AG09319 (cell line): ENCODE measurements at regions not wholly inside any gene's neighbourhood (a gene's known extent, or its start where the extent isn't known, plus 50 kb on each side); places are given as distances from the start of the nearest gene placed in this dataset.

Source experiments
- DNase-seq: peaks from one replicate; pipeline ENCODE4 v3.0.0-alpha.2; 2010; ENCODE audit warnings: low read depth; ENCODE audit errors: extremely low read depth
- CTCF ChIP-seq: IDR thresholded peaks from 2 replicates; pipeline ENCODE4 v1.5.1; 2011; ENCODE audit warnings: low read depth, mild to moderate bottlenecking, inconsistent platforms, low read length, moderate library complexity

GRCh38 chr15:70447521-70447920 lies 315.8 kb downstream of the UACA start:
- TF ChIP-seq CTCF = no peak
- DNase-seq = no peak

GRCh38 chr15:70447081-70447480 lies 316.3 kb downstream of the UACA start:
- no peak for TF ChIP-seq CTCF
- no peak for DNase-seq

GRCh38 chr15:70443486-70444273 lies 319.7 kb downstream of the UACA start:
- TF ChIP-seq CTCF = no peak
- no peak for DNase-seq

- no peak for DNase-seq
- no peak for TF ChIP-seq CTCF
These were observed 320.6 kb downstream of the UACA start for GRCh38 chr15:70442616-70443321.

GRCh38 chr15:70442211-70442610 lies 321.1 kb downstream of the UACA start:
- TF ChIP-seq CTCF = no peak

GRCh38 chr15:70440416-70441138 lies 322.8 kb downstream of the UACA start:
- TF ChIP-seq CTCF = no peak

More at GRCh38 chr15:70442211-70442610, 321.1 kb downstream of the UACA start:
- DNase-seq = no peak

GRCh38 chr15:70439880-70440279 lies 323.5 kb downstream of the UACA start:
- DNase-seq = no peak
- no peak for TF ChIP-seq CTCF

More at GRCh38 chr15:70440416-70441138, 322.8 kb downstream of the UACA start:
- DNase-seq = no peak
